AG09319 (cell line): ENCODE measurements at regions not wholly inside any gene's neighbourhood (a gene's known extent, or its start where the extent isn't known, plus 50 kb on each side); places are given as distances from the start of the nearest gene placed in this dataset.

Experiments used
- DNase-seq: peaks from one replicate; pipeline ENCODE4 v3.0.0-alpha.2; 2010; ENCODE audit warnings: low read depth; ENCODE audit errors: extremely low read depth
- CTCF ChIP-seq: IDR thresholded peaks from 2 replicates; pipeline ENCODE4 v1.5.1; 2011; ENCODE audit warnings: low read depth, mild to moderate bottlenecking, inconsistent platforms, low read length, moderate library complexity

- DNase-seq = no peak
- no peak for TF ChIP-seq CTCF
Observed at GRCh38 chr2:42901076-42901640, 108.8 kb upstream of the HAAO start.

- no peak for DNase-seq
- TF ChIP-seq CTCF = no peak; the same call in 1 of the 2 replicates
Observed at GRCh38 chr2:42900289-42900891, 108.0 kb upstream of the HAAO start.

- DNase-seq = no peak
- no peak for TF ChIP-seq CTCF
Observed at GRCh38 chr2:42897358-42897757, 105.0 kb upstream of the HAAO start.

- DNase-seq = no peak
- TF ChIP-seq CTCF = no peak
Observed at GRCh38 chr2:42895791-42896135, 103.4 kb upstream of the HAAO start.

GRCh38 chr2:42895134-42895790 is 102.9 kb upstream of the HAAO start:
- no peak for TF ChIP-seq CTCF
- DNase-seq = no peak

- no peak for TF ChIP-seq CTCF
- no peak for DNase-seq
Observed at GRCh38 chr2:42893047-42893758, 100.8 kb upstream of the HAAO start.

GRCh38 chr2:42890791-42891355 is 98.5 kb upstream of the HAAO start:
- no peak for TF ChIP-seq CTCF
- no peak for DNase-seq
